ENCODE measurements at regions not wholly inside any gene's neighbourhood (a gene's known extent, or its start where the extent isn't known, plus 50 kb on each side); places are given as distances from the start of the nearest gene placed in this dataset.

DNA sequence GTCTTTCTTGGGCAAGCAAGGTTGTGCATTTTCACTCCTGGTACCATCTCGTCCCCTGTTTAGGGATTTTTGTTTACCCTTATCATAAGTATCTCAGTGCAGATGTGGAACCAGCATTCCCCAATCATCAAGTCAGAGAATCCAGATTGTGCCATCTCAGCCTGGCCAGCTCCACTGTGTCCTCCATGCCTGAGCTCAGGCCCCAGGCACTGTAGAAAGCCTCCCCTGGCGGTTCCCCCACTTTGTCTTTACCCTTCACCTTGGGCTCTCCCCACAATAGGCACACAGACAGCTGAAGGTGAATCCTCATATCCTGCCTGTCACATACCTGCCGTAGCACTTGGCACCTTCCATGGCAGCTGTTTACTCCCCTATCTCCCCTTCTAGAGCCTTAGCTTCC lies 264.7 kb upstream of the NFE2L3 start:
- TF ChIP-seq EZH2 (IDR thresholded peaks at IDR 0.05; ENCODE audit: low read depth) (no peak), CTCF (conservative IDR thresholded peaks at IDR 0.05) (no peak)
